ENCODE measurements at regions not wholly inside any gene's neighbourhood (a gene's known extent, or its start where the extent isn't known, plus 50 kb on each side); places are given as distances from the start of the nearest gene placed in this dataset.

DNA sequence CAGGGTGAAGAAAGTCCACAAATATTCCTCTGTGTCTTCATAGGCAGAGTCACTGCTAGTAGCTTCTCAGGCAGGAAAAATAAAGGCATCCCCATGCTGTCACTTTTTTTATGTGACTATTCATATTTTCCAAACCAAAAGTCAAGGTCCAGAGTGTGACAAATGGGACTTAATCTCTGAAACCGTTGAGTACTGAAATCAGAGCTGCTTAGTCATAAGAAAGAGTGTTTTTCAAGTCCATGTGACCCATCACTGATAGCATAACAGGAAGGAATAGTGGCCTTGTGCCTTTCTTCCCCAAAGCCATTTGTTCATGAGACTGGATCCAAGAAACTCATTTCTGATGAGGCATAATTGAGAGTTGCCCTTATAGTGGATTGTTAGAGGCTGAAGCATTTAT is 210.3 kb upstream of the TSHZ2 start:
- H3K4me3 ChIP-seq (ENCODE audit: low read depth, low read length), result no peak overlapping the region
- TF ChIP-seq, protein P1, sequence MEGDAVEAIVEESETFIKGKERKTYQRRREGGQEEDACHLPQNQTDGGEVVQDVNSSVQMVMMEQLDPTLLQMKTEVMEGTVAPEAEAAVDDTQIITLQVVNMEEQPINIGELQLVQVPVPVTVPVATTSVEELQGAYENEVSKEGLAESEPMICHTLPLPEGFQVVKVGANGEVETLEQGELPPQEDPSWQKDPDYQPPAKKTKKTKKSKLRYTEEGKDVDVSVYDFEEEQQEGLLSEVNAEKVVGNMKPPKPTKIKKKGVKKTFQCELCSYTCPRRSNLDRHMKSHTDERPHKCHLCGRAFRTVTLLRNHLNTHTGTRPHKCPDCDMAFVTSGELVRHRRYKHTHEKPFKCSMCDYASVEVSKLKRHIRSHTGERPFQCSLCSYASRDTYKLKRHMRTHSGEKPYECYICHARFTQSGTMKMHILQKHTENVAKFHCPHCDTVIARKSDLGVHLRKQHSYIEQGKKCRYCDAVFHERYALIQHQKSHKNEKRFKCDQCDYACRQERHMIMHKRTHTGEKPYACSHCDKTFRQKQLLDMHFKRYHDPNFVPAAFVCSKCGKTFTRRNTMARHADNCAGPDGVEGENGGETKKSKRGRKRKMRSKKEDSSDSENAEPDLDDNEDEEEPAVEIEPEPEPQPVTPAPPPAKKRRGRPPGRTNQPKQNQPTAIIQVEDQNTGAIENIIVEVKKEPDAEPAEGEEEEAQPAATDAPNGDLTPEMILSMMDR (IDR thresholded peaks at IDR 0.05; ENCODE audit: insufficient read depth, low read length, severe bottlenecking), result no peak
- DNase-seq (ENCODE audit: low read depth) (no peak), FAIRE-seq (no peak)
- no peaks in the 10 kb centered on the region for H3K36me3 ChIP-seq (ENCODE audit: control insufficient read depth, insufficient read depth, low read length)
- no peaks in the 10 kb centered on the region for H3K27me3 ChIP-seq (ENCODE audit: control insufficient read depth, insufficient read depth, low read length)

DNA sequence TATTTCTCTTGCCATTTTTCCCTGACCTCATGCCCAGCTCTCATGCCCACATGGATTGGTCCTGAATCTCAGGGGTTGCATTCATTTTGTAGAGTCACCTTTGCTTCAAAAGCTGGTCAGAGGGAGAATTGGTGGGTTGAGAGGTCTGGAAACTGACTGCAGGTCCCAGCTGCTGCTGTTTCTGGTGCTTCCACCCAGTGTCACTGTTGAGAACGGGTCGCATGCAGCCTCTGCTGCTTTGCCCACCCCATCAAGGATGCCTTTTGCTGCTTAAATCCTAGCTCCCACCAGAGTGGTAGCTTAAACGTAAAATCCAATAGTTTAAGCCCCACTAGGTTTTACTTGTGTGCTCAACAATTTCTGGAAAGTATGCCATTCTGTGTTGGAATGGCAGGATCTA is 211.4 kb upstream of the TSHZ2 start:
- FAIRE-seq (no peak), DNase-seq (ENCODE audit: low read depth) (no peak)
- no peaks in the 10 kb centered on the region for H3K36me3 ChIP-seq (ENCODE audit: control insufficient read depth, insufficient read depth, low read length)

DNA sequence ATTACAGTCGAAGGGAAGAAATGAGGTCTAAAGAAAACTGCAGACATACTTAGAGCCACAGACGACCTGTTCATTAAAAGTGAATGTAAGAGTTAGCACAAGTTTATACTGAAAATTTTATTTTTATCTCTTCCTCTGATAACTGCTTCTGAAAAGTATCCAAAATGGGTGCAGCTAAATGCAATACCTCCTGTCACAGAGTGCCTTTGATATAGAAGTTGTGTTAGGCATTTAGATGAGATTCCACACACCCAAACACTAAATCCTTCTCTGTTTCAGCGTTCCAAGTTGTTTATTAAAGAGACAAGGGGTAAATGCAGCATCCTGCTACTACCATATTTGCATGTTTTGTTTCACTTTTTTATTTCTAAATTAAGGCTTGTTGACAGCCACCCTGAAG is 214.7 kb upstream of the TSHZ2 start:
- Histone ChIP-seq H3K4me3 (ENCODE audit: low read depth, low read length) (no peak overlapping the region), H3K27me3 (ENCODE audit: control insufficient read depth, insufficient read depth, low read length) (no peaks in the 10 kb centered on the region), H3K36me3 (ENCODE audit: control insufficient read depth, insufficient read depth, low read length) (no peaks in the 10 kb centered on the region)
- TF ChIP-seq, protein P1 (IDR thresholded peaks at IDR 0.05; ENCODE audit: insufficient read depth, low read length, severe bottlenecking), result no peak
- DNase-seq (ENCODE audit: low read depth) (no peak), FAIRE-seq (no peak)

More for the DNA sequence above, 211.4 kb upstream of the TSHZ2 start:
- H3K4me3 ChIP-seq (ENCODE audit: low read depth, low read length), result no peak overlapping the region
- TF ChIP-seq, protein P1 (IDR thresholded peaks at IDR 0.05; ENCODE audit: insufficient read depth, low read length, severe bottlenecking), result no peak
- no peaks in the 10 kb centered on the region for H3K27me3 ChIP-seq (ENCODE audit: control insufficient read depth, insufficient read depth, low read length)

DNA sequence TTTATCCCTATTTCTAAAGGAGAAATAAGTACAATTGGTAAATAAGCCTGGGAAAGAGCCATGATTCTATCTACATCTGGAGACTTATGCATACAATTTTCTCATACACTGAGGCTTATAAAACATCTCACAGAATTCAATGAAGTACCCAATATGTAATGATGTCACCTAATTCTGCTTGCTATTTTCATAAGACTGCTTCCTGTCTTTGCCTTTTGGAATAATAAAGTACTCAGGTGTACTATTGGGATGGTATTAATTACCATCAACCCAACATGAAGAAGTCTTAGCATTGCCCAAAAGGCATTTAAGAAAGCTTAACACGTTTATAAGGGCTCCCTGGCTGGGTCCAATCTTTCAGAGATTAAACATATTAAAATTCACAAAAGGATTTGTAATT is 216.4 kb upstream of the TSHZ2 start:
- TF ChIP-seq, protein P1 (IDR thresholded peaks at IDR 0.05; ENCODE audit: insufficient read depth, low read length, severe bottlenecking), result no peak
- Histone ChIP-seq H3K36me3 (ENCODE audit: control insufficient read depth, insufficient read depth, low read length) (no peaks in the 10 kb centered on the region), H3K4me3 (ENCODE audit: low read depth, low read length) (no peak overlapping the region), H3K27me3 (ENCODE audit: control insufficient read depth, insufficient read depth, low read length) (no peaks in the 10 kb centered on the region)
- DNase-seq (ENCODE audit: low read depth) (no peak), FAIRE-seq (no peak)

DNA sequence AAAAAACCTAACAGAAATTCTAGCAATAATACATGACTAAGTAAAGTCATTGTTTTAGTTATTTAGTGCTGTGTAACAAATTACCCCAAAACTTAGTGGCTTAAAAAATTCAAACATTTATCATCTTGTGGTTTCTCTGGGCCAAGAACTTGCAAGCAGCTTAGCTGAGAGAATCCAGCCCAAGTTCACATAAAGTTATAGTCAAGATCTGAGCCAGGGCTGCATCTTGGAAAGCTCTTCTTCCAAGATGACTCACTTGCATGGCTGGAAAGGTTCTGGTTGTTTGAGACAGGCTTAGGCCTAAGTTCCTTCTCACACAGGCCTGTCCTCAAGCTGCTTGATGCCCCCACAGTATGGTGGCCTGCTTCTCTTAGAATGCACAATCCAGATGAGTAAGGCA is 217.8 kb upstream of the TSHZ2 start:
- DNase-seq (ENCODE audit: low read depth) (no peak), FAIRE-seq (no peak)
- no peaks in the 10 kb centered on the region for H3K27me3 ChIP-seq (ENCODE audit: control insufficient read depth, insufficient read depth, low read length)
- no peak overlapping the region for H3K4me3 ChIP-seq (ENCODE audit: low read depth, low read length)
- TF ChIP-seq, protein P1 (IDR thresholded peaks at IDR 0.05; ENCODE audit: insufficient read depth, low read length, severe bottlenecking), result no peak
- no peaks in the 10 kb centered on the region for H3K36me3 ChIP-seq (ENCODE audit: control insufficient read depth, insufficient read depth, low read length)

DNA sequence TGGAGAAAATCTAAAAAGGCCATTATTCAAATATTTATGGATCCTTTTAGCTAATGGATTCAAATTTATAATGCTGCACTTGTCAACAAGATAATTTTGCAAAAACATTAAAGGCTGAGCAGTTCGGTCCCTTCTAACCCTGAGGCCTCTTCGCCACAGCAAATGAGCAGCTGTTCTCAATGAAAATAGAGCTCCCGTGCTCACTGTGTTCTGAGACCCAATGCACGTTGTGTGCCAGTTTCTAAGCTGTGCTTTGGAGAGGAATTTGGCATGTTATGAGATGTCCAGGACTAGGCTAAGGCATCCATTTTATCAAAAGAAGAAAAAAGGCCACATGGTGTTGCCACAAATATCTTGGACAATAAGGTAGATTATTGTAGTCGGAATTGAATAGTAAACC is 220.1 kb upstream of the TSHZ2 start:
- H3K36me3 ChIP-seq (ENCODE audit: control insufficient read depth, insufficient read depth, low read length), result no peaks in the 10 kb centered on the region
- TF ChIP-seq, protein P1 (IDR thresholded peaks at IDR 0.05; ENCODE audit: insufficient read depth, low read length, severe bottlenecking), result no peak
- FAIRE-seq (no peak), DNase-seq (ENCODE audit: low read depth) (no peak)
- no peak overlapping the region for H3K4me3 ChIP-seq (ENCODE audit: low read depth, low read length)
- no peaks in the 10 kb centered on the region for H3K27me3 ChIP-seq (ENCODE audit: control insufficient read depth, insufficient read depth, low read length)

Data from bronchial epithelial cell (primary cell).